ENCODE measurements at regions not wholly inside any gene's neighbourhood (a gene's known extent, or its start where the extent isn't known, plus 50 kb on each side); places are given as distances from the start of the nearest gene placed in this dataset.

DNA sequence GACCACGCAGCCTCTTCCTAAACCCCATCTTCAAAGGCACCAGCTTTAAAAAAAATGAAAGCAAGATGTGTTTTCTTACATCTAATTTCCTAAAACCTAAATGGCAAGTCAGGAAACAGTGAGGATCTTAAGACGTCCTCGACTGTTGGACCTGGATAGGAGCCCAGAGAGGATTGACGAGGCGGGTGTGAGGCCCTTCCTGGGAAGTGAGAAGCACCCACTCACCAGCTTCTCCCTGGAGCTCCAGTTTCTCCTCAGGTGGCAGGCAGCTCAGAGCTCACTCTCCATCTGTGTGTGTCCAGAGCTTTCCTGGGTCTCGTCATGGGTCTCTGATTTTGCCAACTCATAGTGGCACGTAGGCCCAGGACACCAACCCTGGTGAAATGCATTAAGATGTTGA is 614.0 kb upstream of the AUTS2 start:
- no peak for DNase-seq

DNA sequence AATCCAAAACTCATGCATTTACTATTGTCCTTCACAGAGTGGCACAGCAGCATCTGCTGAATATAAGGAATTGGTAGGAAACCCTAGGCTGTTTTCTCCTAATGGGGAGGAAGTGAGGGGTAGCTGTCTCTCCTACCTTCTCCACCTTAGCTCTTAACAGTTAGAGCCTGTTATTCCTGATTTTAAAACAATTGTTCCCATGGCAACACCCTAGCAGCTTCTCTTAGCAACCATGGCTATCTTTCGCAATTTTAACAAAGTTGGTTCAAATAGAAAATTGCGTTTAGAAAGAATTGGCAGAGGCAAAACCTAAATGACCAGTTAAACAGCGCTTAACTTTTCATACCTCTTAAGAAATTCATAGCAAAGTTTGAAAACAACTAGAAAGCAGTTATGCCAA is 603.4 kb upstream of the AUTS2 start:
- no peak for ATAC-seq
- Mint-ChIP-seq H3K27me3 (no peaks in the 10 kb centered on the region), H3K4me3 (no peak overlapping the region), H3K9me3 (peaks cover 5 to 23% of the 10 kb centered on the region in 2 donors), H3K4me1 (no peaks in the 10 kb centered on the region), H3K27ac (no peak overlapping the region)
- DNase-seq = no peak

More for the DNA sequence above, 614.0 kb upstream of the AUTS2 start:
- no peak for ATAC-seq
- H3K4me1 Mint-ChIP-seq = no peaks in the 10 kb centered on the region
- H3K4me3 Mint-ChIP-seq = no peak overlapping the region
- H3K27ac Mint-ChIP-seq = no peak overlapping the region
- H3K27me3 Mint-ChIP-seq = no peaks in the 10 kb centered on the region
- peaks cover 24 to 62% of the 10 kb centered on the region in 2 donors for H3K9me3 Mint-ChIP-seq

DNA sequence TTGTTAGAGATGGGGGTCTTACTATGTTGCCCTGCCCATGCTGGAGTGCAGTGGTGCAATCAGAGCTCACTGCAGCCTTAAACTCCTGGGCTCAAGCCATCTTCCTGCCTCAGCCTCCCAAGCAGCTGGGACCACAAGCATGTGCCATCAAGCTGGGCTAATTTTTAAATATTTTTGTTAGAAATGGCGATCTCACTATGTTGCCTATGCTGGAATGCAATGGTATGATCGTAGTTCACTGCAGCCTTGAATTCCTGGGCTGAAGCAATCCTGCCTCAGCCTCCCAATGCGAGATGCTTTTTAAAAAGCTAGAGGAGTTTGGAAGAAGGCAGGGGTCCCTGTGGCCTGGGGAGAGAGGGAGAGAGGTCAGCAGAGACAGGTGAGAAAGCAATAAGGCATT is 600.1 kb upstream of the AUTS2 start:
- DNase-seq = no peak
- Mint-ChIP-seq H3K9me3 (peaks cover 22 to 49% of the 10 kb centered on the region in 2 donors), H3K27ac (no peak overlapping the region), H3K27me3 (no peaks in the 10 kb centered on the region), H3K4me1 (no peaks in the 10 kb centered on the region), H3K4me3 (no peak overlapping the region)
- ATAC-seq = no peak

DNA sequence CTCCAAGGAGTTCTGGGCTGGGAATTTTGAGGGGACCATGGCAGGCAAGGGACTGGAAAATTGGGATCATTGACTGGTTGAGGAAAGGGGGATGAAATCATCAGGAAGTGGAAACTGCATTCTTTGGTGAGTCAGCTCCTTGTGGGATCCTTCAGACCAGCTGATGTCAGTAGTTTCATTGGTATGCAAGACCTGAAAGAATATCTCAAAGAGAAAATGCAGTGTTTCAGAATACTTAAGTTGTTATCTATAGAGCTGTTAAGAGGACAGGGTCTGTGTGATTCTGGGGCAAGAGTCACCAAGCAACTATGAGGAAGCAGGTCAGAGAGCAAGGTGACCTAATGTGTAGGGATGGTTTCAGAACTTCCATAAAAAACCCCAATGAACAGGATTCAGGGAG is 595.9 kb upstream of the AUTS2 start:
- ATAC-seq (no peak), DNase-seq (no peak)
- H3K4me1 Mint-ChIP-seq = no peaks in the 10 kb centered on the region
- H3K27ac Mint-ChIP-seq = no peak overlapping the region
- H3K27me3 Mint-ChIP-seq = no peaks in the 10 kb centered on the region
- H3K9me3 Mint-ChIP-seq = peaks cover 34 to 48% of the 10 kb centered on the region in 2 donors
- no peak overlapping the region for H3K4me3 Mint-ChIP-seq

DNA sequence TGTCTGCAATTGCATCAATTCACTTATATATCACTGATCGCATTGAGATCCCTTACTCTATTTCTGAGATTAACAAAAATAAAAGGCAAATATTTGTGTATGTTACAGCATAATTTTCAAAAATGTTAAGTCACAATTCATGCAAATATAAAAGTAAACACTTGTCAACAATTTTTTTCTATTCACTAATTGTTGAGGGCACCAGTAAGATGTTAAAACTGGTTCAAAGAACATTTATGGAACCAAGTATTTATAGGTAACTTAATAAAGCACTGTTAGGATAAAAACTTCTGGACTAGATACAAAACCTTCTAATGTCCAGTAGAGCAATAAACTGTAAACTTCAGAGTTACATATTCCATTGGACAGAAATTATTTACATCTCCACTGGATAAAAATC is 586.1 kb upstream of the AUTS2 start:
- DNase-seq = no peak
- Mint-ChIP-seq H3K4me3 (no peak overlapping the region), H3K9me3 (peaks cover 7 to 17% of the 10 kb centered on the region in 2 donors), H3K4me1 (no peaks in the 10 kb centered on the region), H3K27ac (no peak overlapping the region), H3K27me3 (no peaks in the 10 kb centered on the region)
- no peak for ATAC-seq

DNA sequence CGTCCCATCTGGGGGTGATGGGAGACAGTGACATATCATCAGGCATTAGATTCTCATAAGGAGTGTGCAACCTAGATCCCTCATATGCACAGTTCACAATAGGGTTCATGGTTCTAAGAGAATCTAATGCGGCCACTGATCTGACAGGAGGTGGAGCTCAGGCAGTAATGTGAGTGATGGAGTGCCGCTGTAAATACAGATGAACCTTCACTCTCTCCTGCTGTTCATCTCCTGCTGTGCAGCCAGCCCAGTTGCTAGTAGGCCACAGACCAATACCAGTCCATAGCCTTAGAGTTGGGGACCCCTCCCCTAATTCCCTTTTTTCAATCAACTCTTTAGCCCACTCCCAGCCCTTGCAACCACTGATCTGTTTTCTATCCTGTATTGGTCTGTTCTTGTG is 581.1 kb upstream of the AUTS2 start:
- Mint-ChIP-seq H3K9me3 (peaks cover 27 to 32% of the 10 kb centered on the region in 2 donors), H3K4me3 (no peak overlapping the region), H3K27ac (no peak overlapping the region), H3K4me1 (no peaks in the 10 kb centered on the region), H3K27me3 (no peaks in the 10 kb centered on the region)
- ATAC-seq = no peak
- DNase-seq = no peak

DNA sequence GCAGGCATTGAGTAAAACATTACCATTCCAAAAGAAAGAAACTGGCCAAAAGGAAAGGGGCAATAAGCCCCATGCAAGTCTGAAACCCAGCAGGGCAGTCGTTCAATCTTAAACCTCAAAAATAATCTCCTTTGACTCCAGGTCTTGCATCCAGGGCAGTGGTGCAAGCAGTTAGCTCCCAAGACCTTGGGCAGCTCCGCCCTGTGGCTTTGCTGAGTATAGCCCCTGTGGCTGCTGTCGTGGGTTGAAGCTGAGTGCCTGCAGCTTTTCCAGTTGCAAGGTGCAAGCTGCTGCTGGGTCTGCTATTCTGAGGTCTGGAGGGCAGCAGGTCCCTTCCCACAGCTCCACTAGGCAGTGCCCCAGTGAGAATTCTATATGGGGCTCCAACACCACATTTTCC is 580.1 kb upstream of the AUTS2 start:
- ATAC-seq (no peak), DNase-seq (no peak)
- Mint-ChIP-seq H3K27ac (no peak overlapping the region), H3K9me3 (peaks cover 32 to 37% of the 10 kb centered on the region in 2 donors), H3K4me1 (no peaks in the 10 kb centered on the region), H3K27me3 (no peaks in the 10 kb centered on the region), H3K4me3 (no peak overlapping the region)

DNA sequence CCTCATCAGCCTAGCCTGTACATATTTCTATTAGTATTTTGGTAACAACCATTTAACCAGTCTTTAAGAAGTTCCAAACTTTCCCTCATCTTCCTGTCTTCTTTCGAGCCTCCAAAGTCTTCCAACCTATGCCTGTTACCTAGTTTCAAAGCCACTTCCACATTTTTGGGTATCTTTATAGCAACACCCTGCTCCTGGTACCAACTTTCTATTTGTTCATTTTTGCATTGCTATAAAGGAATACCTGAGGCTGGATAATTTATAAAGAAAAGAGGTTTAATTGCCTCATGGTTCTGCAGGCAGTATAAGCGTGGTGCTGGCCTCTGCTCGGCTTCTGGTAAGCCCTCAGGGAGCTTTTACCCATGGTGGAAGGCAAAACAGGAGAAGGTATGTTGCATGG is 578.8 kb upstream of the AUTS2 start:
- H3K9me3 Mint-ChIP-seq = peaks cover 29 to 36% of the 10 kb centered on the region in 2 donors
- H3K27me3 Mint-ChIP-seq = no peaks in the 10 kb centered on the region
- H3K4me1 Mint-ChIP-seq = no peaks in the 10 kb centered on the region
- DNase-seq (no peak), ATAC-seq (no peak)
- H3K27ac Mint-ChIP-seq = no peak overlapping the region
- no peak overlapping the region for H3K4me3 Mint-ChIP-seq

DNA sequence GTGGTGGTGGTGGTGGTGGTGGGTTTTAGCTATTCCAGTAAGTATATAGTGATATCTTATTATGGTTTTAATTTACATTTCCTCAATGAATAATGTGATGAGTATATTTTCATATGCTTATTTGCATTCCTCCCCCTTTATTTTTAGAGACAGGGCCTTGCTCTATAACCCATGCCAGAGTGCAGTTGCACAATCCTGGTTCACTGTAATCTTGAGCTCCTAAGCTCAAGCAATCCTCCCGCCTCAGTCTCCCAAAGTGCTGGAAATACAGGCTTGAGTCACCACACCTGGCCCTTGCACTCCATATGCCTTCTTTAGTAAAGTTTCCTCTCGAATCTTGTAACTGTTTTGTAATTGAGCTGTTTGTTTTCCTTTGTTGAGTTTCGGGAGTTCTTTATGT is 577.7 kb upstream of the AUTS2 start:
- no peak overlapping the region for H3K27ac Mint-ChIP-seq
- no peak for DNase-seq
- H3K27me3 Mint-ChIP-seq = no peaks in the 10 kb centered on the region
- no peaks in the 10 kb centered on the region for H3K4me1 Mint-ChIP-seq
- no peak overlapping the region for H3K4me3 Mint-ChIP-seq
- H3K9me3 Mint-ChIP-seq = peaks cover 25 to 26% of the 10 kb centered on the region in 2 donors
- no peak for ATAC-seq

DNA sequence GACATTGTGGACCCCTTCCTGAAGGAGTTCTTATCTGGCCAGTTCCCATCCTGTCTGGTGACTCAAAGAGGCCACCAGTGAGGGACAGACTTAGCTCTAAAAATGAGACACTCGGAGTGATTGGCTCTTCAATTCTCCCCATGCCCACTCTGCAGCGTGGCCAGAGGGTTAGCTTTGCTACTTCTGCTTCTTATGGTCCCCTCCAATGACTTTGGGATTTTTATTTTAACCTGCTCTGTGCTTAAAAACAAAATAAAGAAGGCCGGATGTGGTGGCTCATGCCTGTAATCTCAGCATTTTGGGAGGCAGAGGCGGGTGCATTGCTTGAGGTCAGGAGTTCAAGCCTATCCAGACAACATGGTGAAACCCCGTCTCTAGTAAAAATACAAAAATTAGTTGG is 573.0 kb upstream of the AUTS2 start:
- ATAC-seq (no peak), DNase-seq (no peak)
- Mint-ChIP-seq H3K9me3 (peaks cover 5 to 16% of the 10 kb centered on the region in 2 donors), H3K27me3 (no peaks in the 10 kb centered on the region), H3K4me1 (no peaks in the 10 kb centered on the region), H3K27ac (no peak overlapping the region), H3K4me3 (no peak overlapping the region)

DNA sequence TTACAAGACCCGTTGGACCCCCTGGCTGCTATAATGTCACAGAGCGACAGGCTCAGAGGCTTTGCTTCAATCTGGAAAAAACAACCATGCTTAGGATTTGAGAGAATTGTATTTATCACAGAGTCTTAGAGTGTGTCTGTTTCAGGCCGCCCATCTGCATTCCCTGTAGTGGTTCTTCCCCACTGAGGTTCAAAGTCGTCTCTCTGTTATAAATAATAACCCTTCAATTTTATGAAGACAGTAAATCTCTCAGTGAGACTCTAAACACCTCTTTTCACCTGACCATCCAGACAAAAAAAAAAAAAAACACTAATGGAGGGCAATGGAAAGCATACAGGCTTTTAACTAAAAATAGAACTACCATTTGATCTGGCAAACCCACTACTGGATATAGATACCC is 565.4 kb upstream of the AUTS2 start:
- ATAC-seq (no peak), DNase-seq (no peak)
- Mint-ChIP-seq H3K27me3 (no peaks in the 10 kb centered on the region), H3K4me3 (no peak overlapping the region), H3K27ac (no peak overlapping the region), H3K4me1 (no peaks in the 10 kb centered on the region), H3K9me3 (peaks cover 0 to 5% of the 10 kb centered on the region in 2 donors)

DNA sequence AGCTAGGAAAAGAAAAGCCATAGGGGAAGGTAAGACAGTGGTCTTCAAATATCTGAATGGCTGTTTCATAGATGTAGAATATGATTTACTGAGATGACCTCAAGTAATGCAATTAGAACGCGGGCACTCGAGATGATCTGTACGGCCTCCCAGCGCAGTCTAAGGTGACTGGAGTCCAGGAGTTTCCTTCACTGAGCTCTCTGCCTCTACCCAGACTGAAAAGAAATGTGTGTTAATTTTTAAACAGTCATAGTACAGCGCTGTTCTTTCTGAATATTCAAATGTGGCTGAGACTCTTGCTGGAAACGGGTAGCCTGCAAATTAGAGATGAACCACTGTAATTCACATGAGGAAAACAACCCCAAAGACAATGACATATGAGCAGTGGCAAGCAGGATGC is 562.4 kb upstream of the AUTS2 start:
- Mint-ChIP-seq H3K27ac (no peak overlapping the region), H3K9me3 (peaks cover 0 to 5% of the 10 kb centered on the region in 2 donors), H3K4me3 (no peak overlapping the region), H3K4me1 (no peaks in the 10 kb centered on the region), H3K27me3 (no peaks in the 10 kb centered on the region)
- ATAC-seq = no peak
- no peak for DNase-seq

DNA sequence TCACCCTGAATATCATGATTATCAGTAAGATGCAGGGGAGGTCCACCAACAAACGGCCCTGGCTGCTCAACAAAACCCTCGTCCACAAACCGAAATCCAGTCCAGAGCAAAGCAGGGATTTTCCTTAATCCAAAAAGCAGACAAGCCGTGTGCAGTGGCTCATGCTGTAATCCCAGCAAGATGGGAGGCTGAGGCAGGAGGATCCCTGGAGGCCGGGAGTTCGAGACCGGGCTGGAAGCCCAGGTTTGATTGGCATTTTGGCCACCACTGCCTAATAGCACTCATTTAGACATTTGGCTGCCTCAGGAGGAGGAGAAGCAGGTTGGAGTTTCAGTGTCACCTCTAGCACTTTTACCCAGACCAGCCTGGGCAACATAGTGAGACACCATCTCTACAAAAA is 562.0 kb upstream of the AUTS2 start:
- ATAC-seq (no peak), DNase-seq (no peak)
- Mint-ChIP-seq H3K27me3 (no peaks in the 10 kb centered on the region), H3K4me3 (no peak overlapping the region), H3K4me1 (no peaks in the 10 kb centered on the region), H3K9me3 (peaks cover 0 to 5% of the 10 kb centered on the region in 2 donors), H3K27ac (no peak overlapping the region)

DNA sequence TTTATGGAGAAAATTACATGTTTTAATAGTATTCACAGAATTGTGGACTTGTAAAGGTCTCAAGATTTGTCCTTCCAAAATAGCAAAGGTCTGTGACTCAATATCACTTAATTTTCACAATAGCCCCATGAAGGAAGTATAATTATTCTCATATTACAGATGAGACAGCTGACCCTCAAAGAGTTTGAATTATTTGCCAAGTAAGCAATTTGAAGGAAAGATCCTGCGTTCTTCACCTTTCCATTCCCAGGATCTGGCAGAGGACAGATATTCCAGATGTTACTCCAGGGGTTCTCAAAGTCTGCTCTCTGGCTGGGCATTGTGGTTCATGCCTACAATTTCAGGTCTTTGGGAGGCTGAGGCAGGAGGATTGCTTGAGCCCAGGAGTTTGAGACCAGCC is 559.4 kb upstream of the AUTS2 start:
- Mint-ChIP-seq H3K27ac (no peak overlapping the region), H3K4me1 (no peaks in the 10 kb centered on the region), H3K9me3 (peaks cover 5 to 8% of the 10 kb centered on the region in 2 donors), H3K27me3 (no peaks in the 10 kb centered on the region), H3K4me3 (no peak overlapping the region)
- no peak for ATAC-seq
- no peak for DNase-seq

DNA sequence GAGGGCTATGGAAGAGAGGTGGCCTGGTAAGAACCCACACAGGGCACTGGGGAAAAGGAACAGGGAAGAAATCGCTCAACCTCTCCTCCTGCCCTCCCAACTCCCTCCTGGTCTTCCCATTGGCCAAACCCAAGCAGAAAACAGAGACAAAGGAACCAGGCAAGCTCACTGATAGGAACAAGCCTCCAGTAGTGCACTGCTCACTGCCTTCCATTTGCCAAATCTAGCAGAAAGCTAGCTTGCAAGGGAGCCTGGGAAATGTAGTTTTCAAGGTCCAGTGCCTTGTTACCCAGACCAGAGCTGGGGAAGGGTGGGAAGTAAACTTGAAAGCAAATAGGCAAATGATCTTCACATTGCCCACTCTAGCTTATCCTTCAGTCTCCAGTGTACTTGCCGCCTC is 556.1 kb upstream of the AUTS2 start:
- no peak overlapping the region for H3K27ac Mint-ChIP-seq
- H3K27me3 Mint-ChIP-seq = no peaks in the 10 kb centered on the region
- H3K9me3 Mint-ChIP-seq = peaks cover 6 to 25% of the 10 kb centered on the region in 2 donors
- no peaks in the 10 kb centered on the region for H3K4me1 Mint-ChIP-seq
- no peak for ATAC-seq
- no peak for DNase-seq
- no peak overlapping the region for H3K4me3 Mint-ChIP-seq

DNA sequence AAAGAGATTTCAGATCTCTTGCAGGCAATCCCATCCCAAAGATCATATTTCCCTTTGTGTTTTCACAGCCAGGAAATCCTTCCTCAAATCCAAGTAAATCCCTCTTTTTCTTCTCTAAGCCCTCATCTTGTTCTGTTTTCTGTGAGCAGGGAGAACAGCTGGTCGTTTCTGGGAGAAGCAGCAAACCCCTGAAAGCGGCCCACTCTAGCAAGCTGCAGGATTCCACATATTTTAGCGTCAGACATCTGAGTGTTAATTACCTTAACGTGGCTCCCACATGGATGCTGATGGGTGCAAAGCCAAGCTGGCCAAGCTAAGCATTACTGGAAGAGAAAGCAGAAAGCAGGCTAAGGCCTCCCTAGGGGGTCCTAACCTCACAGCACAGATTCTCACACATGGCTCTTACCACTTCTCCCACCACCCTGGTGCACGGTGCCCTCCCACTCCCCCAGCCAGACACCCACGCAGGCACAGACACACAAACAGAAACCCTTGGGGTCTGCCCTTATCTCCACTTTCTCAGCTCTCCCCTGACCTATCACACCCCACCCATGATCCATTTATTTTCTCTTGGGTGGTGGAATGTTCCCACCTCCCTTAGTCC is 551.0 kb upstream of the AUTS2 start:
- H3K27ac Mint-ChIP-seq = no peak overlapping the region
- no peak overlapping the region for H3K4me3 Mint-ChIP-seq
- ATAC-seq (no peak), DNase-seq (no peak)
- H3K4me1 Mint-ChIP-seq = no peaks in the 10 kb centered on the region
- H3K27me3 Mint-ChIP-seq = no peaks in the 10 kb centered on the region
- peaks cover 11 to 41% of the 10 kb centered on the region in 2 donors for H3K9me3 Mint-ChIP-seq

DNA sequence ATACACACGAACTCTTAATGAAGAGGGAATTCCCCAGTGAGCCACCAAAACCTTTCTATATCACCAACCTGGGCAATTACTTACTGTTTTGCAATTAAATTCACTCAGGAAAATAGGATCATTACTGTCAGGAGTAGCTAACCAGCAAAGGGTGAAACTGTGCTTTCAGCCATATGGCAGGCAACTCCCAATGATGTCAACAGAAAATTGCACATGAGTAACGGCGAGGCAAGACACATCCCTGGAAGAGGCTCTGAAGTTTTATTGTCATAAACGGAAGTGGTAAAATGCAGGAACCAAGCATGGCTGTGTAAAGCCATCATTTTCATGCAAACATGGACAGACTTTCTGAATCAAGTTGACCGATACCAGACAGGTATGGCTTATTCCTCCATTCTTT is 548.9 kb upstream of the AUTS2 start:
- ATAC-seq (no peak), DNase-seq (no peak)
- Mint-ChIP-seq H3K9me3 (peaks cover 15 to 49% of the 10 kb centered on the region in 2 donors), H3K27me3 (no peaks in the 10 kb centered on the region), H3K4me1 (no peaks in the 10 kb centered on the region), H3K27ac (no peak overlapping the region), H3K4me3 (no peak overlapping the region)

Data from stimulated activated naive CD8-positive, alpha-beta T cell treated with anti-CD3 and anti-CD28 coated beads, Interleukin-15, amount 100 ng/mL, for 72 hours (primary cell).